Effector memory CD4-positive, alpha-beta T cell (primary cell): ENCODE measurements at regions not wholly inside any gene's neighbourhood (a gene's known extent, or its start where the extent isn't known, plus 50 kb on each side); places are given as distances from the start of the nearest gene placed in this dataset.

Source experiments
- DNase-seq, 3 donors: peaks; one replicate each; pipeline ENCODE4 v3.0.0-alpha.2; 2020
- H3K27ac ChIP-seq: 2 replicates; pipeline ENCODE4 v1.7.0; 2013; ENCODE audit warnings: mild to moderate bottlenecking, low read length, moderate library complexity; ENCODE audit not compliant: insufficient read depth, poor library complexity, severe bottlenecking
- H3K27me3 ChIP-seq: replicated peaks from 2 replicates; pipeline ENCODE4 v1.7.0; 2013; ENCODE audit warnings: mild to moderate bottlenecking, low read length; ENCODE audit not compliant: insufficient read depth, control insufficient read depth, poor library complexity, severe bottlenecking
- H3K36me3 ChIP-seq: 2 replicates; pipeline ENCODE4 v1.7.0; 2013; ENCODE audit warnings: mild to moderate bottlenecking, low read length, moderate library complexity; ENCODE audit not compliant: control insufficient read depth, insufficient read depth
- H3K4me1 ChIP-seq: 2 replicates; pipeline ENCODE4 v1.7.0; 2013; ENCODE audit warnings: low read length, mild to moderate bottlenecking; ENCODE audit not compliant: control insufficient read depth, insufficient read depth, poor library complexity, severe bottlenecking
- H3K4me3 ChIP-seq: 2 replicates; pipeline ENCODE4 v1.7.0; 2013; ENCODE audit warnings: low read length, low read depth, mild to moderate bottlenecking; ENCODE audit not compliant: insufficient read depth, poor library complexity, severe bottlenecking
- H3K9me3 ChIP-seq: 2 replicates; pipeline ENCODE4 v1.7.0; 2013; ENCODE audit warnings: mild to moderate bottlenecking, low read length, moderate library complexity; ENCODE audit not compliant: control insufficient read depth

DNA sequence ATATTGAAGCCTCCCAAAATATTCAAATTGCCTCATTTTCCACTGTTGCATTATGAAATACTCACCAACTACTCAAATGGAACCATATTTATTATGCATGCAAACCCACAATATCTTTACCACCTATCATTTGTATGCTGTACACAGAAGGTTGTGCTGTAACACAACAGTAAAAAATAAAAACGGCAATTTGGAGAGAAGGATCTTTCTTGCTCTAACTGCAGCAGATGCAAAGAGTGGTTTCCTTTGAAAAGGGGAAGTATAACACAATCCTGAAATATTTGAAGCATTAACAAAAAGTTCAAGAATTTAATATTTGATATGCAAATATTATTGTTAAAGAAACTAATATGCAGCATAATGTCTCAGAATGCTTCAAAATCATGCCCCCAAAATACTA, 244.5 kb upstream of the SUCLG2 start:
- Histone ChIP-seq H3K27ac (no peak overlapping the region), H3K4me1 (no peaks in the 10 kb centered on the region), H3K4me3 (no peak overlapping the region), H3K9me3 (no peaks in the 10 kb centered on the region), H3K36me3 (no peaks in the 10 kb centered on the region), H3K27me3 (no peaks in the 10 kb centered on the region)
- no peak for DNase-seq

DNA sequence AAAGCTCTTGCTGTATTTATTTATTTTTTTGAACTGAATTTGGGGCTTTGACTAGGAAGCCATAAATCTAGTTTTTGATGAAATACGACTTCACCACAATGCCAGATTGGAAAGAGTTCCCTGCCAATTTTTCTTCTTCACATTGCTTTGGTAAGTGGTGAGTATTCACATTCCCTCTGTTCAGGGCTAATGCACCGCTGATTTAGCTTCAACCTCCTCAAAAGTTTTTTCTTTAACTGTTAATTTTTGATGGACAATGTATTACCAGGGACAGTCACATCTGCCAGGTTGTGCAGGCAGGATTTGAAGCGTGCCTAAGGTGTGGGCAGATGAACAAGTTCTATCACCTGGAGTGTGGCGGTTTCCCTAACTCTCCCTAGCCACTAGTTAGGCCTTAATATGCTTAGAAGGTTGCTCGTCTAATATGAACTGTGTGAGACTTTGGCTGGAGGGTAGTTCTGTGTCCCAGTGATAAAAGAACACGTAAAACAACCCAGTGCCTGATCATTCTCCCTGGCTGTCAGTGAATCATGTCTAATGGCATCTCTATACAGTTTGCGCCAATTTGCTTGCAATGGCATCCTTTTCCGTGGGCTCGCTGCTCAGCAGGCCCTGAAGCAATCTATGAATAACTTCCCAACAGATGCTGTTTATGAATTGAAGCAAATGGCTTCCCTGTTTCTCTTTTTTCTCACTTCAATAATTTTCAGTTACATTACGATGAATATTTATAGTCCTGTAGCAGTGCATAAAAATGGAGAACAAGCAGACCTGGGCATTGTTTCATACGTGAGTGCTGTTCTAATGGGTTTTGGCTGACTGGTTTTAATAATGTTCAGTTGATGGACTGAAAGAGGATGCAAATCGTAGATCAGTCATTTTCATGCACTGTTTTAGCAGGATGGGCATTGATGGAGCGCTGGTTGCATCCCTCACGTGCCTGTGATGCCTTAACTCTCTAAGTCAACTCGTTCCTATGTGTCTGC, 243.2 kb upstream of the SUCLG2 start:
- H3K4me1 ChIP-seq: no peaks in the 10 kb centered on the region
- DNase-seq: no peak
- no peak overlapping the region for H3K4me3 ChIP-seq
- H3K9me3 ChIP-seq: no peaks in the 10 kb centered on the region
- H3K27ac ChIP-seq: no peak overlapping the region
- no peaks in the 10 kb centered on the region for H3K27me3 ChIP-seq
- no peaks in the 10 kb centered on the region for H3K36me3 ChIP-seq

DNA sequence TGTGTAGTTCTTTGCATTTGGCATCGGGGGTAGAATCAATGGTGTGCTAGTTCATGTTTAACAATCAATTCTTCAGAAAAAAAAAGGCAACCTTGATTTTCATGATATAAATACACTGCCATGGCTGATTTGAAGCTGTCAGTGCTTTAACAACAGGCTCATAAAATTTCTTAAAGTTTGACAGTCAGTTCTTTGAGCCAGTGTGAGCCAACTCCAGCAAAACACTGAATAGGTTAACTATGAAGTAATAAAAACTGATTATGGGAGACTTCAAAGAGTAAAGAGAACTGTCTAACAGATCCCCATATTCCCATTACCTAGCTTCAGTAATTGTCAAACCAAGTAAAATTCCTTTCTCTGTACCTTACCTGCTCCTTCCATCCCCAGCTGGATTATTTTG, 241.7 kb upstream of the SUCLG2 start:
- H3K9me3 ChIP-seq: no peaks in the 10 kb centered on the region
- H3K27me3 ChIP-seq: no peaks in the 10 kb centered on the region
- H3K36me3 ChIP-seq: no peaks in the 10 kb centered on the region
- H3K4me3 ChIP-seq: no peak overlapping the region
- no peak overlapping the region for H3K27ac ChIP-seq
- DNase-seq: no peak
- no peaks in the 10 kb centered on the region for H3K4me1 ChIP-seq

DNA sequence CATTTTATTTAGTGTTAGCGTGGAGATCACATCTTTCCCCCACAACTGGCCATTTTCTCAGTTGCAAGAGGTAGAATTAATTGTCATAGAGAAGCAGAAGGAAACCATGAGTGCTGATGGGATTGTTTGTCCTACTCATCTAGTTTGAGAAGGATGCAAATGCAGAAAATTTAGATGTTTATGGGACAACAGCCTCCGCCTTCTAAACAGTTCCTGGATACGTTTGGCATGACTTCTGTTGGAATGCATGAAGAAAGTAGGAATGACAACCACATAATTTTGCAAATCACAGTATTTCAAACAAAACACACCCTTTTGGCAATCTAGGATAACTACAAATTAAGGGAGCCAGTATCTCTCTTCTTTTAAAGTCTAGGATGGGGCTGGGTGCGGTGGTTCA, 240.1 kb upstream of the SUCLG2 start:
- Histone ChIP-seq H3K27me3 (no peaks in the 10 kb centered on the region), H3K4me3 (no peak overlapping the region), H3K4me1 (no peaks in the 10 kb centered on the region), H3K27ac (no peak overlapping the region), H3K36me3 (no peaks in the 10 kb centered on the region), H3K9me3 (no peaks in the 10 kb centered on the region)
- no peak for DNase-seq

DNA sequence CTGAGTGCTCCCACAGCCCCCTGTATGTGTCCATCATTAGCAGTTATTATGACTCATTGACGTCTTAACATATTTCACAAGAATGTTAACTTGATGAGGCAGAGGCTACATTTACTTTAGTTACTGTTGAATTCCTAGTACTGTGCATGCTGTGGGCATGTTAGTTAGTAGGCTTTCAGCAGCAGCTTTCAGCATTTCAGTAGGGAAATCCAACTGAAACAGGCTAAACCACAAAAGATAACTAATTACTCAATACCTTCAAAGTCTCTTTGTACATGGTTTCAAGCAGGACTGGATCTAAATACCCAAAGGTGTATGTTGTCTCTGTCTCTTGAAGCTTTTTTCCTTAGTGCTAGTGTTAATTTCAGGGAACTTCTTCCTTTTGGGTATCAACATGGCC, 229.9 kb upstream of the SUCLG2 start:
- H3K36me3 ChIP-seq: no peaks in the 10 kb centered on the region
- no peaks in the 10 kb centered on the region for H3K9me3 ChIP-seq
- no peak overlapping the region for H3K4me3 ChIP-seq
- DNase-seq: no peak
- no peak overlapping the region for H3K27ac ChIP-seq
- H3K27me3 ChIP-seq: no peaks in the 10 kb centered on the region
- H3K4me1 ChIP-seq: no peaks in the 10 kb centered on the region

DNA sequence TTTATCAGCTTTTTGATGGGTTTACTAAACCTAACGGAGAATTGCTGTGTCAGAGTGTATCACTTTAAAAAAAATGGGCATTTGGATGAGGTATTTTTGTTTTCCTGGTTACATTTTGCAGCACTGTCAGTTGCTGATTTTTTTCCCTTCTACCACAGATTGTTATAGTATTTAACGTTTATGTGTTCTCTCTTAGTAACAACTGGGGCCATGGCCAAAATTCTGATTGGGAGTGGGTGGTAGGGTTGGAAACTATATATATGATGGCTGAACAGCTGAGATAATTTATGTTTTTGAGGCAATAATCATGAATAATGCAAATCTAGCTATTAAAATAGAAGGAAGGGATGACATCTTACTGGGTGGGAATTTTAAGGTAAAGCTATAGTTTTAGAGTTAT, 229.4 kb upstream of the SUCLG2 start:
- H3K27me3 ChIP-seq: no peaks in the 10 kb centered on the region
- no peak overlapping the region for H3K27ac ChIP-seq
- no peaks in the 10 kb centered on the region for H3K4me1 ChIP-seq
- DNase-seq: no peak
- H3K4me3 ChIP-seq: no peak overlapping the region
- no peaks in the 10 kb centered on the region for H3K9me3 ChIP-seq
- no peaks in the 10 kb centered on the region for H3K36me3 ChIP-seq

DNA sequence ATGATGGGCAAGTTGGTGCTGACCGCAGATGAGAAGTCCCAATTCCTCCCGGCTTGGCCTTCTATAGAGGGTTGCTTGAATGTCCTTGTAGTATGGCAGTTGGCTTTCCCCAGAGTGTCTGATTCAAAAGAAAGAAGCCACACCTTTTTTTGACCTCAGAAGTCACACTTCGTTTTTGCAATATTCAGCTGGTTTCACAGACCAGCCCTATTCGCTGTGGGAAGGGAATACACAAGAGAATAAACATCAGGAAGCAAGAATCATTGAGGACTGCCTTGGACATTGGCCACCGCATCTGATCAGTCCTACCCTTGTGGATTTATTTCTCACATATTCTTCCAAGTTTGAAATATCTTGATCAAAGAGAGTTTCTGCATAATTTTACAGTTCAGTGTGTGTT, 228.6 kb upstream of the SUCLG2 start:
- H3K27me3 ChIP-seq: no peaks in the 10 kb centered on the region
- H3K36me3 ChIP-seq: no peaks in the 10 kb centered on the region
- no peaks in the 10 kb centered on the region for H3K4me1 ChIP-seq
- DNase-seq: no peak
- H3K4me3 ChIP-seq: no peak overlapping the region
- no peaks in the 10 kb centered on the region for H3K9me3 ChIP-seq
- H3K27ac ChIP-seq: no peak overlapping the region

DNA sequence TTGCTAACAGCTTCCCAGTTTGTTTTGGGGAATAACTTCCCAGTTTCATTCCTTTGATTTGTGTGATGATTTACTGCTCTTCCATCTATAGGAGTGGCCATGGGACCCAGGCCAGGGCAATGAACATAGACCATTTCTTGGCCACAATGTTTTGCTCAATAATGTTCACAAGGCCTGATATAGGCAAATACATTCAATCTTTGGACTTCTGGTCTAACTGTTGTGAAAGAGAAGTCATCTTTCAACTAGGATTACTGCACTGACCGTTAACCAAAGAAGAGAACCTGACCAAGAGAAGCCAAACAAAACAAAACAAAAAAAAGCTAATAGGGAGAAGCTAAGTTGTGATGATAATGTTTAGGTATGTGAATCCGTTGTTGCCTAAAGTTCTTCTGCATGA, 221.8 kb upstream of the SUCLG2 start:
- Histone ChIP-seq H3K27me3 (no peaks in the 10 kb centered on the region), H3K4me3 (no peak overlapping the region), H3K27ac (no peak overlapping the region), H3K9me3 (no peaks in the 10 kb centered on the region), H3K36me3 (no peaks in the 10 kb centered on the region), H3K4me1 (no peaks in the 10 kb centered on the region)
- no peak for DNase-seq

DNA sequence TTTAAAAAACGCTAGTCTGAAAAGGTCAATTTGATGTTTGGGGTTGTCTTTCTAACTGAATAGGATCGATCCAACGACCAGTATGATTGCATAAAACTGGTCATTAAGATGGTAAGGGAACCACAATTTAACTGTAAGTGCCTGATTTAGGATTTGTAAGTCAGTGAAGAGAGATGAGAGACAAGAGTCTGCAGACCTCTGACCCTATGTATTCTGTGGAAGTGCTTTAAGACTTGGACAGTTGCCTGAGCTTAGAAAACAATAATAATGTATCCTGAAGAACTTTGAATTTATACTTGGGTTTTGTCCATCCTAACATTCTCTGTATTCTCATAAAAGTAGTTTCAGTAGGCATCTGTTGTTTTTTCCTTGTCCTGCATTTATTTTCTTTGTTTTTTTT, 221.4 kb upstream of the SUCLG2 start:
- Histone ChIP-seq H3K27me3 (no peaks in the 10 kb centered on the region), H3K4me3 (no peak overlapping the region), H3K4me1 (no peaks in the 10 kb centered on the region), H3K36me3 (no peaks in the 10 kb centered on the region), H3K27ac (no peak overlapping the region), H3K9me3 (no peaks in the 10 kb centered on the region)
- DNase-seq: no peak

DNA sequence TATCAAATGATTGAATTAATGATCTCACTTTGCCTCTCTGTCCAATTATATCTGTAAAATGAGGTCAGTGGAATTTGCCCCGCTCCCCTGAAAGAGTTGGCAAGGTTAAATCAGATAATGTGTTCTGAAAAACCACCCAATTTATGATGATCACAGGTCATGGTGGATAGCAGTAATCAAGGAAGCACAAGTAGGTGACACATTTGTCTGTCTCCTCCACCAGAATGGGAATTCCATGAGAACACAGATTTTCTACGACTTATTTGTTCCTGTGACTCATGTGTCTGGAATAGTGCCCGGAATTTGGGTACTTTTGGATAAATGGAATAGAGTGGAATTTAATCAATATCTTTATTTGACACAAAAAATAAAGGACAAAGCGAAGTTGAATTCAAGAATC, 220.9 kb upstream of the SUCLG2 start:
- no peaks in the 10 kb centered on the region for H3K36me3 ChIP-seq
- no peak for DNase-seq

More for the DNA sequence above, 220.9 kb upstream of the SUCLG2 start:
- H3K4me3 ChIP-seq: no peak overlapping the region
- no peaks in the 10 kb centered on the region for H3K4me1 ChIP-seq
- H3K27ac ChIP-seq: no peak overlapping the region
- no peaks in the 10 kb centered on the region for H3K9me3 ChIP-seq
- no peaks in the 10 kb centered on the region for H3K27me3 ChIP-seq
